ENCODE measurements at regions not wholly inside any gene's neighbourhood (a gene's known extent, or its start where the extent isn't known, plus 50 kb on each side); places are given as distances from the start of the nearest gene placed in this dataset.

DNA sequence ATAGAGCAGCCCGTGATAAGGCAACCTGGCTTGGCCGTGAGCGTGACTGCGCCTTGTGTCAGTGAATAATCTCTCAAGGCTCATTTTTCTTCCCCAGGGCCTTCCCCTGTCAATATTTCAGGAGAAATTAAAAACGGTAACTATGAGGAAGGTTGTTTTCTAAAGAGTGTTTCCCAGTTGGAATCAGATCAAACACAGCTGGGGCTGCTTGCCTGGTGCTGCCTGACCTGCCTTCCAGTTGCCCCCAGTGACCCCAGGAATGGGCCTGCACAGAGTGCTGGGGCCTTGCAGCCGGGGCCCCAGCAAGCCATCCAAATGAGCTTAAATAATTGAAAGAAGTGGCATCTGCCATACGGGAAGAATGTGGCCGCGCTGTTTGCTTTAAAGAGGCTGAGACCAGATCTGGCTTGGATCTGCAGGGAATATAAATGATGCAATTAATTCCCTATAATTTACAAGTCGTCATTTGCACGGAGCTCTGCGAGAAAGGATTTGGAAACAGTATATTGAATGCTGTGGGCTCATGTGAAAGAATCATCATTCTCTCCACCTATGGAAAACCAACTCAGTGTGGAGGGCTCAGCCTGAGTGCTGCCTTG is 203.9 kb downstream of the C1orf94 start:
- TF ChIP-seq ZFX (IDR thresholded peaks at IDR 0.05; ENCODE audit: borderline replicate concordance) (no peak), CTCF (IDR thresholded peaks at IDR 0.05) (no peak)
- H3K27ac ChIP-seq, result no peak overlapping the region

DNA sequence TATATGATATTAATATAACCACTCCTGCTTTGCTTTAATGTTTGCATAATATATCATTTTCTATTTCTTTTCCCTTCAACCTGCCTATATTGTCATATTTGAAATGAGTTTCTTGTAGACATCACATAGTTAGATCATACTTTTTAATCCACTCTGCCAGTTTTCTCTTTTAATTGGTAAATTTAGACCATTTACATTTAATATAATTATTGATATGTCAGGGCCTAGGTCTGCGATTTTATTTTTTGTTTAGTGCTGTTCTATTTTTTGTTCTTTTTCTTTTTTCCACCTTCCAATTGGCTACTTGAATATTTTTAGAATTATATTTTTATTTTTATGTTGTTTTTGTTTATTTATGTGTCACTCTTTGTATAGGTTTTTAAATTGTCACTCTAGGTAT is 213.3 kb downstream of the C1orf94 start:
- TF ChIP-seq ZFX (IDR thresholded peaks at IDR 0.05; ENCODE audit: borderline replicate concordance), result no peak
- TF ChIP-seq CTCF (IDR thresholded peaks at IDR 0.05), result no peak
- no peak overlapping the region for H3K27ac ChIP-seq

DNA sequence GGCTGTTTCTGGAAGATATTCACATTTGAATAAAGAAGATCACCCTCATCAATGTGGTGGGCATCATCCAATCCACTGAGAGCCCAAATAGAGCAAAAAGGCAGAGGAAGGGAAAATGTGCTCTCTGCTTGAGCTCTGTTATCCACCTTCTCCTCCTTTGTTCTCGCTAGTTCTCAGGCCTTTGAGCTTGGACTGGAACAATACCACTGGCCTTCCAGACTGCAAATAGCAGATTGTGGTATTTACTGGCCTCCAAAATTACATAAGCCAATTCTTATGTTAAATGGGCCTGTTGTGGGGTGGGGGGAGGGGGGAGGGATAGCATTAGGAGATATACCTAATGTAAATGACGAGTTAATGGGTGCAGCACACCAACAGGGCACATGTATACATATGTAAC is 219.3 kb downstream of the C1orf94 start:
- H3K27ac ChIP-seq, result no peak overlapping the region
- TF ChIP-seq ZFX (IDR thresholded peaks at IDR 0.05; ENCODE audit: borderline replicate concordance) (no peak), CTCF (IDR thresholded peaks at IDR 0.05) (no peak)

- no peak for TF ChIP-seq ZFX (IDR thresholded peaks at IDR 0.05; ENCODE audit: borderline replicate concordance)
- TF ChIP-seq CTCF (IDR thresholded peaks at IDR 0.05), result no peak
- no peak overlapping the region for H3K27ac ChIP-seq
Observed at GRCh38 chr1:34398241-34398915, 221.7 kb downstream of the C1orf94 start.

GRCh38 chr1:34398916-34399275 is 222.2 kb downstream of the C1orf94 start:
- H3K27ac ChIP-seq, result no peak overlapping the region
- TF ChIP-seq ZFX (IDR thresholded peaks at IDR 0.05; ENCODE audit: borderline replicate concordance) (no peak), CTCF (IDR thresholded peaks at IDR 0.05) (peak; percentile 7; the same call in 1 of the 2 replicates)

GRCh38 chr1:34400675-34401074 is 224.0 kb downstream of the C1orf94 start:
- no peak overlapping the region for H3K27ac ChIP-seq
- no peak for TF ChIP-seq ZFX (IDR thresholded peaks at IDR 0.05; ENCODE audit: borderline replicate concordance)
- TF ChIP-seq CTCF (IDR thresholded peaks at IDR 0.05), result no peak

- TF ChIP-seq ZFX (IDR thresholded peaks at IDR 0.05; ENCODE audit: borderline replicate concordance), result no peak
- TF ChIP-seq CTCF (IDR thresholded peaks at IDR 0.05), result no peak
- no peak overlapping the region for H3K27ac ChIP-seq
Observed at GRCh38 chr1:34403156-34403555, 226.4 kb downstream of the C1orf94 start.
